ENCODE measurements at regions not wholly inside any gene's neighbourhood (a gene's known extent, or its start where the extent isn't known, plus 50 kb on each side); places are given as distances from the start of the nearest gene placed in this dataset.
"Not testable (repeated sequence)": the region's sequence is repeated elsewhere in the genome, so short reads cannot be mapped to it uniquely, and the experiment has no call there.

DNA sequence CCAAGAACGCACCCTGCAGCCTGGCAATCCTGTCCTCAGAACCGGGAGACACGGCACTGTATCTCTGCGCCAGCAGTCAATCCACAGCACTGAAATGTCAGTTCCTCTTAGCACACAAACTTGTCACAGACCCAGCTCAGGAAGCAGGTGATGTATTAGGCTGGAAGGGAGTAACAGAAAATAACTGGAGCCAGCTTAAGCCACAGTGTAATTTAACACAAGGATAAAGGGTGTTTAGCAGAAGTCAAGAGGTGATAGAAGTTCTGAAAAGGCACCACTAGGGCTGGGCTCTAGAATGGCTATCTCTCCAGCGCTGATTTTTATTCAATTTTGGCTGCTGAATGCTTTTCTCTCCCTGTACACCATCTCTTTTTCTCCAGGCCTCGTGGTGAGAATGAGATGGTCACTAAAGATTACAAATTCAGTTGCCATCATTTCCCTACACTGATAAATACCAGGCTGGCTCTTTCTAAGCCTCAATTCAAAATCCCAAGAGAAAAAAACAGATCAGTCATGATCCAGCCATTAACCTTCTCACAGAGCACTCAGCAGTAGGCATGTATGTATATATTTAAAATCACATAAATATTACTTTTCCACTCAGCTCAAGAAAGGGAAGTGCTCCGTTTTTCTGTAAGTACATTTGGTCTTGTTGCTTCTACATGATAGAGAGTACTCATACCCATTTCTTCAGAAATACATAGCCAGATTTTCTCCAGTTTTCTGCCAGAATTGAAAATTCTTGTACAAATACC, 102.7 kb upstream of the PRSS1 start:
- DNase-seq (ENCODE audit: low spot score in 2 of 2) (no peak), ATAC-seq (peak; percentile 28 to 44)
- H3K27ac Mint-ChIP-seq = peak overlapping the region in 1 of 2 donors; percentile 81
- H3K9me3 Mint-ChIP-seq = no peaks in the 10 kb centered on the region
- H3K36me3 Mint-ChIP-seq = no peaks in the 10 kb centered on the region

DNA sequence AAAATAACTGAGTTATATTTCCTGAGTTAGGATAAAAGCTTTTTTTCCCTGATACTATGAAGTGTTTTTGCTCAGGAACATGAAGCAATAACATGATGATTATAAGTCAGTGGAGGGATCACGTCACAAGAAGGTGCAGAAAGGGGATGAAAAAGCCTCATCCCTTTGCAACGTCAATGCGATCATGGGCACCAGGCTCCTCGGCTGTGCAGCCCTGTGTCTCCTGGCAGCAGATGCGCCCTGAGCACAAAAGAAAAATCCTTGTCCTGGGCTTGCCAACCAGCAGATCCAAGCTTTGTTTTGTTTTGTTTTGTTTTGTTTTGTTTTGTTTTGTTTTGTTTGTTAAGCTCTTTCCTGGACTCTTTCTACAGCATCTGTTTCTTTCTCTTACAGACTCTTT, 103.5 kb upstream of the PRSS1 start:
- Mint-ChIP-seq H3K36me3 (no peaks in the 10 kb centered on the region), H3K27ac (peak overlapping the region in 1 of 2 donors; percentile 81), H3K9me3 (no peaks in the 10 kb centered on the region)
- DNase-seq (ENCODE audit: low spot score in 2 of 2) = no peak
- peak in 1 of 2 donors; percentile 44 for ATAC-seq

DNA sequence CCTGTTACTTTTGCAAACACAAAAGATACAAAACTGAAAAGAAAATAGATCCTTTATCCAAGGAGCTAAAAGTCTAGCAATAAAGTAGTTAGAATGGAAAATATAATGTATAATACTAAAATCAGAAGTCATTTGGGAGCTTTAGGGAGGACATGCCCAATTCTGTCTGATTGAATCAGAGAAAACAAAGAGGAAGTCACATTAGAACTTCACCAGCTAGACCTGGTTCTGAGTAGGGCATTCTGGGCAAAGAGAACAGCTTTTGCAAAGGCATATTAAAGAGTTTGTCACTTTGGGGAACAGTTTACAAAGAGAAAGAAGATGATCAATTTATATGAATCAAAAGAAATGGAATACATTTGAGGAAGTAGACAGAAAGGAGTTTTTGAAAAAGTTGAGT, 107.0 kb upstream of the PRSS1 start:
- ATAC-seq = no peak
- no peaks in the 10 kb centered on the region for H3K36me3 Mint-ChIP-seq
- DNase-seq (ENCODE audit: low spot score in 2 of 2) = no peak
- no peaks in the 10 kb centered on the region for H3K9me3 Mint-ChIP-seq
- H3K27ac Mint-ChIP-seq = no peak overlapping the region

DNA sequence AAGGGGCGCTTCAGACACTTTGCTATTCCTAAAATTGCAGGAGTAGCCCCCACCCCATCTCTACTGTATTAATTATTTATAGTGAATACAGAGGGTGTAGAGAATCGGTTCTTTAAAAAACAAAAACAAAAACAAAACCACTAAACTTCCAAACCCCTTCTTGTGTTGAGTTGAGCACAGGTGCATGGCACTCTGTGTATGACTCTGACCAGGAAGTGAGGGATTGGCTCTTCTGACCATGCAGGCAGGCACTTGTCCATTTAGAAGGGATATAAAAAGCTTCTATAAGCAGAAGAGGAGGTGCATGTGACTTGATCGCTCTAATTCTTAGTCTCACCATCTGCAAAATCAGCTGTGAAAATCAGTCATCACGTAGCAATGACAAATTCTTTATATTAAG, 108.0 kb upstream of the PRSS1 start:
- not testable (repeated sequence) for ATAC-seq; DNase-seq (ENCODE audit: low spot score in 2 of 2); H3K9me3 Mint-ChIP-seq; H3K36me3 Mint-ChIP-seq
- H3K27ac Mint-ChIP-seq = peak overlapping the region in 1 of 2 donors; percentile 59

DNA sequence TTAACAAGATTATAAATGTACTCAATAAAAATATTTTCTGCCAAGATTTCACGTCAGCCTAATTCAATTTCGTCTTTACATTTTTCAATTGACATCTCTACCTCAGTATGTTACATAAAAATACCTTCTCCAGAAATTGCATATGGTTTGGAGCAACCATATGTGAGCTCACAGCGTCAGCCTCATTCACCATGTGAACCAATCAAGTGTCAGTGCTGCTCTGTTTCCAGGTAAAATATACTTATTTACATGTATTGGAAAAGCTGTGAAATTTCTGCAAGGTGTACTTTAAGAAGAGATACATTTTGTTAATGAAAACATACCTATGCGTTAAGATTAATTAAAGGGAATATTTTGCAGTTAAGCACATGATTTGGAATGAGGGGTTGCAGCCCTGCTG, 110.7 kb upstream of the PRSS1 start:
- Mint-ChIP-seq H3K27ac (no peak overlapping the region), H3K9me3 (no peaks in the 10 kb centered on the region), H3K36me3 (no peaks in the 10 kb centered on the region)
- no peak for ATAC-seq
- DNase-seq (ENCODE audit: low spot score in 2 of 2) = no peak

DNA sequence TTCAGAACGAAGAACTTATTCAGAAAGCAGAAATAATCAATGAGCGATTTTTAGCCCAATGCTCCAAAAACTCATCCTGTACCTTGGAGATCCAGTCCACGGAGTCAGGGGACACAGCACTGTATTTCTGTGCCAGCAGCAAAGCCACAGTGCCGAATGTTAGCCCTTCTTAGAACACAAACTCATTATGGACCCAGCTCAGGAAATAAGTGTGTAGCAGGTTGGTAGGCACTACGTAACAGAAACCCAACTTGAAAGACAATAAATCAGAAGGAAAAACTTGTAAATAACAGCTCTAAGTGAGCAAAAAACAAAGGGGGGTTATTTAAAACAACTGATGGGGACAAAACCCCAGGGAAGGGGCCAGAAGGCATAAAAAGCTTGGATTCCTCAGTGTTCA, 112.0 kb upstream of the PRSS1 start:
- Mint-ChIP-seq H3K27ac (peak overlapping the region; percentile 99), H3K9me3 (no peaks in the 10 kb centered on the region), H3K36me3 (no peaks in the 10 kb centered on the region)
- peak; percentile 53 to 57 for ATAC-seq
- DNase-seq (ENCODE audit: low spot score in 2 of 2) = no peak

DNA sequence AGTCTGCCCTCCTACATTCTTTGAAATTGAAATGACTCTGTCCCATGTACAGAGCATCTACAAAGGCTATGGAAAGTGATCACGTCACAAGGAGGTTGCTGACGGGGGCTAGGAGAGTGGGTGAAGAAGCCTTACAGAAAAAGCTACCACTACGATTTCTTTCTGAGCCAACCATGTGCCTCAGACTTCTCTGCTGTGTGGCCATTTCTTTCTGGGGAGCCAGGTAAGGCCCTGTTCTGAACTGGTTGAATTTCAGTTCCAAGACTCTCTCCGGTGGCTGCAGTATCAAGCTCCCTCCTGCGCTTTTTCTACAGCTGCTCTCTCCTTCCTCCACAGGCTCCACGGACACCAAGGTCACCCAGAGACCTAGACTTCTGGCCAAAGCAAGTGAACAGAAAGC, 112.5 kb upstream of the PRSS1 start:
- ATAC-seq = peak; percentile 89 to 92
- no peaks in the 10 kb centered on the region for H3K36me3 Mint-ChIP-seq
- H3K9me3 Mint-ChIP-seq = no peaks in the 10 kb centered on the region
- H3K27ac Mint-ChIP-seq = peak overlapping the region; percentile 99
- no peak for DNase-seq (ENCODE audit: low spot score in 2 of 2)

DNA sequence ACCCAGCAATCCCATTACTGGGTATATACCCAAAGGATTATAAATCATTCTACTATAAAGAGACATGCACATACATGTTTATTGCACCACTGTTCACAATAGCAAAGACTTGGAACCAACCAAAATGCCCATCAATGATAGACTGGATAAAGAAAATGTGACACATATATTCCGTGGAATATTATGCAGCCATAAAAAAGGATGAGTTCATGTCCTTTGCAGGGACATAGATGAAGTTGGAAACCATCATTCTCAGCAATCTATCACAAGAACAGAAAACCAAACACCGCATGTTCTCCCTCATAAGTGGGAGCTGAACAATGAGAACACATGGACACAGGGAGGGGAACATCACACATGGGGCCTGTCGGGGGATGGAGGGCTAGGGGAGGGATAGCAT, 113.2 kb upstream of the PRSS1 start:
- not testable (repeated sequence) for DNase-seq (ENCODE audit: low spot score in 2 of 2); ATAC-seq; H3K36me3 Mint-ChIP-seq; H3K9me3 Mint-ChIP-seq
- peak overlapping the region in 1 of 2 donors; percentile 99 for H3K27ac Mint-ChIP-seq

DNA sequence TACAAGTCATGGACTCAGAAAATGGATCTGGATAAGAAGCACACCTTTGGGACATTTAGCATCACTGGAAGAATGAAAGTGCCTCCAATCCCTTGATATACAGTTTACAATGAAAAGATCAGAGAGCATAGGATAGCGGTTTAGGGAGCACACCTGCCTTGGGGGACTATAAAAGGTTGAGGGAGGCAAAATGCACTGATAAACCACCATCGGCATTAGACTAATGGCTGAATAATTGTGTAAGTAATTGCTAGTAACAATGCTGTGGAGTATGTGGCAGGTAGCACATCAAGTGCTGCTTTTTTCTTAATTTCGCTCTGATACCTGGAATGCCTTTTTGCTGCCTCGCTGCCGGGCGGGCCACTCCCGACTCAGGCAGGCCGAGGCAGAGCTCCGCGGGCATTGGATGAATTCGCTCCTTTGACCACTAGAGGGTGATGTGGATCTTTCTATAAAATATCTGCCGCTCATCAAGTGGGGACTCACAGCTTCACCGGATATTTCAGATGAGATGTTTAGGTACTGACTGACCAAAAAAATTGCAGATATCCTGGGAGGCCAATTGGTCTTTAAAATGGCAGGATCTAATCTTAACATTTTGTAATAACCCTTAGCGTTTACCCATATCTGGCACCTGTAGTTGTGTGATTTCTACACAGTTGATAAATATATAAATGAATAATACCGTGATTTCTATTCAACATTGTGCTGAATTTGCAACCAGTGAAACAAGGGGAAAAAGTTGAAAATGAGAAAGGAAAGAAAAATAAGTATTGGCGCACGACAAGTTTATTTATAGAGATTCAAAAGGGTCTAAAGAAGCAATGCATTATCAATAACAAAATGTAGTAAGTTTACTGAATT, 116.8 kb upstream of the PRSS1 start:
- Mint-ChIP-seq H3K27ac (peak overlapping the region in 1 of 2 donors; percentile 34), H3K9me3 (no peaks in the 10 kb centered on the region), H3K36me3 (no peaks in the 10 kb centered on the region)
- ATAC-seq = peak; percentile 64 to 75
- DNase-seq (ENCODE audit: low spot score in 2 of 2) = peak; percentile 56 to 59

DNA sequence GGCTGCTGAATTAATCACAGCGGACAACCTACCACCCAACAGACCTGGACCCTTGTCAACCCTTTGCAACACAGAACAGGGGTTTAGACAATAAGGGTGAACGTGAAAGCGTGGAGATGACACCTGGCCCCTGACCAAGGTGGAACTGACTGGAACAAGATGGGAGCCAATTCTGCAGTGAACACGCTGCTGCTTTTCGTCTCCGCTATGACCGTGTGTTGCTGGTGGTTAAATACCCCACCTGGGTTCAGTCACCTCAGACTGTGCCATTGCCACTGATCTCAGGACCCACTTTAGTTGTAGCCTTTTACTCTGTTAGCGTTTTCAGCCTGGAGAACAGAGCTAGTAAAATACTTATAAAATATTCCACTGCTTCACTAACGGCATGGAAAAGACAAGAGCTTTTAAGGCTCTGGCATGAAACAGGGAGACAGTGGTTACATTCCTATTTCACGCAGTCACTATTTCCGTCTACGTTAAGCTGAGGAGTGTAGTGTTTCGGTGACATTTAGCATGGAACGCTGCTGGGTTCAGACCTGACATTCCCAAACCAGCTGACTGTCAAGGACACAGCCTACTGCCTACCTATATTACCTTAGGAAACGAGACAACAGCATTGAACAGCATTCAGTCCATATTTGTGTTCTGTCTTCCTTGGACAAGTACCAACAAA, 119.5 kb upstream of the PRSS1 start:
- no peaks in the 10 kb centered on the region for H3K36me3 Mint-ChIP-seq
- DNase-seq (ENCODE audit: low spot score in 2 of 2) = no peak
- no peak for ATAC-seq
- H3K27ac Mint-ChIP-seq = no peak overlapping the region
- no peaks in the 10 kb centered on the region for H3K9me3 Mint-ChIP-seq

DNA sequence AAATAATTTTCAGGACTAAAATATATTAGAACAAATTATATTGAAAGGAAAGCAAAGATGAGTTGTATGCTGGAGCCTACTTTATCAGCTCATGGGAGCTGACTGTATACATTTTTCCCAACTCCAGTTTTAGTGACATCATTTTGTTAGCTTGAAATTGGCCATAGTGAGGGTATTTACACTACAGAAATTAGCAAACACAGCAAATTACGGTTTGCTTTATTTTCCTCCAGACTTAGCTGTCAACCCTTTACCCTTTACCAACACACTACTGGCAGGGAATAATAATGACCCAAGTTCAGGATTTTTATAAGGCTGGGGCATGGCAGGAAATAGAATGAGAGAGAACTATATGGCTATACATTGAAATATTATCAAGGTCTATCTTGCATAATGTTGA, 120.3 kb upstream of the PRSS1 start:
- no peaks in the 10 kb centered on the region for H3K36me3 Mint-ChIP-seq
- ATAC-seq (no peak), DNase-seq (ENCODE audit: low spot score in 2 of 2) (no peak)
- no peaks in the 10 kb centered on the region for H3K9me3 Mint-ChIP-seq
- H3K27ac Mint-ChIP-seq = no peak overlapping the region

DNA sequence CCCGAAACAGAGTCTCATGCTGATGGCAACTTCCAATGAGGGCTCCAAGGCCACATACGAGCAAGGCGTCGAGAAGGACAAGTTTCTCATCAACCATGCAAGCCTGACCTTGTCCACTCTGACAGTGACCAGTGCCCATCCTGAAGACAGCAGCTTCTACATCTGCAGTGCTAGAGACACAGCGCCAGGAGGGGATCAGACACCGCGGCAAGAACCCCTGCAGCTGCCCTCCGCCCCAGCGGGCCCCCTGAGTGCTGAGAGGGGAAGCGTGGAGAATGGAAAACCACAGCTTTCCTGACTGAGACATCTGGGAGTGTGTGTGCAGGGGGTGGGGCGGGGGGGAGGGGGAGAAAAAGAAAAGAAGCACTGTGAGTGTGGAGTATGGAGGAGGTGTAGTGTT, 122.0 kb upstream of the PRSS1 start:
- not testable (repeated sequence) for ATAC-seq; H3K36me3 Mint-ChIP-seq; H3K9me3 Mint-ChIP-seq; DNase-seq (ENCODE audit: low spot score in 2 of 2)
- peak overlapping the region in 1 of 2 donors; percentile 37 for H3K27ac Mint-ChIP-seq

DNA sequence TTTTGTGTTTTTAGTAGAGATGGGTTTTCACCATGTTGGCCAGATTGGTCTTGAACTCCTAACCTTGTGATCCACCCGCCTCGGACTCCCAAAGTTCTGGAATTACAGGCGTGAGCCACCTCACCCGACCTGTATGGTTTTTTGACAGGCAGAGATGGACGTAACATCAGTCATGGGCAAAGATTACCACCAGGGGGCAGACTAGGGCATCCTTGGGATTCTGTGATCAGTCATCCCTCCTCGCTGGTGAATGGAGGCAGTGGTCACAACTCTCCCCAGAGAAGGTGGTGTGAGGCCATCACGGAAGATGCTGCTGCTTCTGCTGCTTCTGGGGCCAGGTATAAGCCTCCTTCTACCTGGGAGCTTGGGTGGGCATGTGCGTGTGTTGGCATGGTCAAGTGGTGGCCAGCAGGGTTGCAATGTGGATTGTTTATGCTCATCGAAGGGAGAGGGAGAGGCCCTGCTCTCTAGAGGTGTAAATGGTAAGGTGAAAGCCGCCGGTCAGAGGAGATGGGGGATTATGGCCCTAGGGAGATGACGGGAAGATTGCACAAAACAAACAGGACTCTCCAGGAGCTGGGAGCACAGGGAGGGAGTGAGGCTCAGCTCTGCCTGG, 122.7 kb upstream of the PRSS1 start:
- no peaks in the 10 kb centered on the region for H3K36me3 Mint-ChIP-seq
- ATAC-seq (peak; percentile 83 to 90), DNase-seq (ENCODE audit: low spot score in 2 of 2) (peak; percentile 66 to 73)
- no peaks in the 10 kb centered on the region for H3K9me3 Mint-ChIP-seq
- H3K27ac Mint-ChIP-seq = peak overlapping the region; percentile 37 to 82

DNA sequence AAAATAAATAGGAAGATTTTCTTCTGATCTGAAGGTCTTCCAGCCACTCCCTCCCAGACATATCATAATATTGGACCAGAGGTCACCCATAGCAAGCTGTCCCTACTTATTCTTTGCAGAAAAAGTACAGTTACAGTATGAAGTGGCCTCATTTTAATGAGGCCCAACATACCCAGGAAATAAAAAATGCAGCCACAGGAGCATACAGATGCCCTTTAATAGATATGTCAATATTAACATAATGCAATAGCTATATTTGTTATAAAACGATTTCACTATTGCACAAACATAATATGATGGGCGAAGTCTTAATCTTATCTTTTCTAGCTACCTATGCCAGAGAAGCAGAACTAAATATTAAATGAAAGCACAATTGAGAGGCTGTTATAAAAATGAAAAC, 124.1 kb upstream of the PRSS1 start:
- not testable (repeated sequence) for DNase-seq (ENCODE audit: low spot score in 2 of 2); H3K27ac Mint-ChIP-seq; H3K36me3 Mint-ChIP-seq; H3K9me3 Mint-ChIP-seq; ATAC-seq

DNA sequence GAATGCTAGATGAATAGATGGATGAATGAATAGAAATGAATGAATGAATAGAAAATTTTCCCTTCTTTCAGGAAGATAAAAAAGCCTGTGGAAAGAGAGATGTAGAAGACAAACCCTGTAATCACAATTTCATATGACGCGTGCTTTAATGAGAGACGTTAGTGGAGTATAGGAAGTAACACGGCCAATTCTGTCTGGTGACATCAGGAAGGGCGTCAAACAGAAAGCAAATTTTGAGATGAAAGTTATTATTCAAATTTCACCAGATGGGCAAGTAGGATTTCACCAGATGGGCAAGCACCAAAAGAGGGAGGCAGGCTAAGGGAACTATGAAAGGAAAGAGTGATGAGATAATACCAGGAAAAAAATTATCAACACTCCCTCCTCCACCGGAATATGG, 128.9 kb upstream of the PRSS1 start:
- no peak overlapping the region for H3K27ac Mint-ChIP-seq
- DNase-seq (ENCODE audit: low spot score in 2 of 2) (no peak), ATAC-seq (no peak)
- no peaks in the 10 kb centered on the region for H3K9me3 Mint-ChIP-seq
- no peaks in the 10 kb centered on the region for H3K36me3 Mint-ChIP-seq

DNA sequence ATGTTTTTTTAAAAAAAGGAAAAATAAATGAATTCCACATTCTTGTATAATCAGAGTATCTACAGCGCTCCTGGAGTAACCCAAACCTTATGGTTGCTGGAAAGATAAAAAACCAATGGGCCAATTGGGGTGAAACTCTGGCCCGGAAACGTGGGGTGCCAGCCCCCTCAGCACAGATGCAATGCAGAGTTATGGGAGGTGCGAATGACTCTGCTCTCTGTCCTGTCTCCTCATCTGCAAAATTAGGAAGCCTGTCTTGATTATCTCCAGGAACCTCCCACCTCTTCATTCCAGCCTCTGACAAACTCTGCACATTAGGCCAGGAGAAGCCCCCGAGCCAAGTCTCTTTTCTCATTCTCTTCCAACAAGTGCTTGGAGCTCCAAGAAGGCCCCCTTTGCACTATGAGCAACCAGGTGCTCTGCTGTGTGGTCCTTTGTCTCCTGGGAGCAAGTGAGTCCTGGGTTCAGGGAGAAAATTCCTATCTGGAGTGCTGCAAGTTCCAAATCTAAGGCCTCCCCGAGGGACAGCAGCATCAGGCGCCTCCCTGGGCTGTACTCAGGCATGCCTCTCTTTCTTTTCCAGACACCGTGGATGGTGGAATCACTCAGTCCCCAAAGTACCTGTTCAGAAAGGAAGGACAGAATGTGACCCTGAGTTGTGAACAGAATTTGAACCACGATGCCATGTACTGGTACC, 130.5 kb upstream of the PRSS1 start:
- Mint-ChIP-seq H3K27ac (peak overlapping the region; percentile 56 to 81), H3K36me3 (no peaks in the 10 kb centered on the region), H3K9me3 (no peaks in the 10 kb centered on the region)
- DNase-seq (ENCODE audit: low spot score in 2 of 2) = no peak
- peak in 1 of 2 donors; percentile 28 for ATAC-seq

Measured in activated naive CD4-positive, alpha-beta T cell treated with anti-CD3 and anti-CD28 coated beads, Interleukin-2, amount 50 U/mL, for 72 hours (primary cell).